DMS53 treated with DMSO at 0.1 percent for 48 hours (cell line): ENCODE measurements at regions not wholly inside any gene's neighbourhood (a gene's known extent, or its start where the extent isn't known, plus 50 kb on each side); places are given as distances from the start of the nearest gene placed in this dataset.
"Not testable (repeated sequence)": the region's sequence is repeated elsewhere in the genome, so short reads cannot be mapped to it uniquely, and the experiment has no call there.

Source experiments
- DNase-seq: peaks from one replicate; lab custom pipeline; 2025; ENCODE audit not compliant: unreplicated experiment; lab: John Stamatoyannopoulos, UW

DNA sequence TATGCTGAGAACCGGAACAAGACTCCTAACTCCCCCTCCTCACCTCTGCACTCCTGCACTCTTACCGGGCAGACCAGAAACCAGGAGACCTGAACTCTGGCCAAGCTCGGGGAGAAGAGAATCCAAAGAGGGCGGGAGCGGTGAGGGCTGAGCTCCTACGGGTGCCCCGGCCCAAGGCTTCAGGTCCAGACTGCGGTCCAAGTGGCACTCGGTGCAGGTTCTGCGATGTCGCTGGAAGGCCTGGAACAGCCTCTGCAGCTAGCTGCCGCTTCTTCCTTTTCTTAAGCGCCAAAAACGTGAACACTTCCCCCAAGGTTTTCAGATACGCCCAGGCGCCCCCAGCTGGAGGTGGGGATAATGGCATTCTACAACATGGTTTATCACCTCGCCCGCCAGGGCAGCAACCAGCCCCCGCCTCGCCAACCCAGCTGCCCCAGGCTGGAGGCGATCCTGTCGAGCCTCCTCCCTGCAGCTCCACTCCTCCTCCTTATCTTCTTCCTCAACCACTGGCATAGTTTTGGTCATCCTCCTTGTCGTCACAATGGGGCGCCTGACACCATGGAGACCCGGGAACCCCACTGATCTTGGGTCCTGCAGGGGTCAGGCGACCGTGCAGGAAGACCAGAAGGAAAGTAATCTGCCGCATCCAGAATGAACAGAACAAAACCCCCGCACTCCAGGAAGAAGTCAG, 1735.9 kb downstream of the TP53TG3F start:
- no peak for DNase-seq

DNA sequence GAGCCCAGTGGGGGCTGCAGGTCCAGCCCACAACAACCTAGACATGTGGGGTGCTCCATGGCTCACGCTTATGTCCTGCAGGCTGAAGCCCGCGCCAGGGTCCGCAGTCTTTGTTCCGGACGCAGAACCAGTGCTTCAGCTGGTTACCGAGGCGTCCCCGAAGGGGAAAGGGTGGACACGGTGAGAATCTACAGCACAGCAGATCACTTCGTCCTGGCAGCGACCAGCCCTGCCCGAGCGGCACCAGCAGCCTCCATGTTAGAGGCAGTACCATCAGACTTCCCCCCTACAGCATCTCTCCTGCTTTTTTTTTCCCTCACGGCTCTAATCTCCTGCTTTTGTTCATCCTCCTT, 1736.4 kb downstream of the TP53TG3F start:
- no peak for DNase-seq

DNA sequence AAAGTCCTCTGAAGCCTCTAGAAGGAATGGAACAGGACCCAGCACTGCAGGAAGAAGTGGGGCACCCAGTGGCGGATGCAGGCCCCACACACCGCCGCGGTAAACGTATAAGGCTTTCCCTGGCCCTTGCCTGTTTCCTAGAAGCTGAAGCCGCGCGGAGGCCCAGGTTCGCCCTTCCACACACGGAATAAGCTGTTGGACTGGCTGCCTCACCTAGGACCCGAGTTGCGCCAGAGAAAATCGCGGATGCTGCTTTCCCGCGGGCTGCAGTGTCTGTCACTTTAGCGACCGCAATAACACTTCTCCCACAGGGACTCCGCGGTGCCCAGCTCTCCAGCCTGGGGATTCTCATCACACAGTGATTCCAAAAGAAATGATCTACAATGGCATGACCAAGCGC, 1736.9 kb downstream of the TP53TG3F start:
- DNase-seq = no peak

DNA sequence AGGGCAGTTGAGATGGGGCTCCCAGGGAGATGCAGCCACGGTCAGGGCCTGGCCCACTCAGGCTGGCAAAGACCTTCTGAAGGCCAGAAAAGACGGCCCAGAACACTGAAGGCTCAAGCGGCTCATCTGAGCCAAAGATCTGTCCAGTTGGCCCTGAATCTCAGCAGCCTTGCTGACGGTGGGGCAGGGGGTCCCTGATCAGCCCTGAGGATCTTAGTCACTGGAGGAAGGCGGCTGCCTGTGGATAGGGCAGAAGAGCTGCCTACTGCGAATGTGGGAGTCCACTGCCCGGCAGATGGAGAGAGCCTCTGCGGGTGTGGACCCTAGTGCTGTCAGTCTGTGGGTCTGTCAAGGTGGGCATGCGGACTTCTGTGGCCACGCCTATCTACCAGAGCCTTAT, 1738.2 kb downstream of the TP53TG3F start:
- DNase-seq = no peak

- DNase-seq = no peak
These were observed 1739.1 kb downstream of the TP53TG3F start for GRCh38 chr16:35198223-35199199.

DNA sequence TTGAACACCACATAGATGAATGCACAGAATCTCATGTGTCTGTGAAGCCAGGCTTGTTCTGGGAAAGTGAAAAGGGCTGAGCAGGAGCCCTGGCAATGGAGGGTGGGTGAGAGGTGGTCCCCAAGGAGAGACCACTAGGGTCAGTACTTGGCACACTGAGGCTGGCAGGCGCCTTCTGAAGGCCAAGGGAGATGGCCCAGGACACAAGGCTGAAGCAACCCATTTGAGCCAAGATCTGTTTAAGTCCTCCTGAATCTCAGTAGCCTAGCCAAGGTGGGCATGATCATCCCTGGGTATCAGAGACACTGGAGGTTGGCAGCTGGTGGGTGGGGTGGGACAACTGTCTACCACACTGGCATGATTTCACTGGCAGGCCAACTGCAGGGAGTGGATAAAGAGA, 1741.2 kb downstream of the TP53TG3F start:
- no peak for DNase-seq

DNA sequence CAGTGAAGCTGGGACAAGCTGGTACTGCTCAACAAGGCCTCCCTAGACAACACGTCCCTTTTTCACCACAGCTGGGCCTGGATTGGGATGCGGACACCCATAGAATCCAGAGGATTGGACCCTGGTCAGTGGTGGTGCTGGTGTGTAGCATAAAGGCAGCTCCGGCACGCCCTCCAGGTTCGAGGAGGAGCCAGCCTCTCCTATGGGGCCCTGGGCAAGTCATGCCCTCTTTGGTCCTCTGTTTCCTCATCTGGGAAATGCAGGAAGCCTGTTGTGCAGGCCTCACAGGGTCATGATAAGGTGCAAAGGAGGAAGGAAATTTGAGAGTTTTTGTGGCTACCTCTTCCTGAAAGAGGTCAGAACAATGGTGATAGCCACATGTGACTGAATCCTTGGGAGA, 1741.7 kb downstream of the TP53TG3F start:
- no peak for DNase-seq

- no peak for DNase-seq
These were observed 1744.2 kb downstream of the TP53TG3F start for GRCh38 chr16:35203636-35204035.

GRCh38 chr16:35207059-35207999, 1747.9 kb downstream of the TP53TG3F start:
- no peak for DNase-seq

DNA sequence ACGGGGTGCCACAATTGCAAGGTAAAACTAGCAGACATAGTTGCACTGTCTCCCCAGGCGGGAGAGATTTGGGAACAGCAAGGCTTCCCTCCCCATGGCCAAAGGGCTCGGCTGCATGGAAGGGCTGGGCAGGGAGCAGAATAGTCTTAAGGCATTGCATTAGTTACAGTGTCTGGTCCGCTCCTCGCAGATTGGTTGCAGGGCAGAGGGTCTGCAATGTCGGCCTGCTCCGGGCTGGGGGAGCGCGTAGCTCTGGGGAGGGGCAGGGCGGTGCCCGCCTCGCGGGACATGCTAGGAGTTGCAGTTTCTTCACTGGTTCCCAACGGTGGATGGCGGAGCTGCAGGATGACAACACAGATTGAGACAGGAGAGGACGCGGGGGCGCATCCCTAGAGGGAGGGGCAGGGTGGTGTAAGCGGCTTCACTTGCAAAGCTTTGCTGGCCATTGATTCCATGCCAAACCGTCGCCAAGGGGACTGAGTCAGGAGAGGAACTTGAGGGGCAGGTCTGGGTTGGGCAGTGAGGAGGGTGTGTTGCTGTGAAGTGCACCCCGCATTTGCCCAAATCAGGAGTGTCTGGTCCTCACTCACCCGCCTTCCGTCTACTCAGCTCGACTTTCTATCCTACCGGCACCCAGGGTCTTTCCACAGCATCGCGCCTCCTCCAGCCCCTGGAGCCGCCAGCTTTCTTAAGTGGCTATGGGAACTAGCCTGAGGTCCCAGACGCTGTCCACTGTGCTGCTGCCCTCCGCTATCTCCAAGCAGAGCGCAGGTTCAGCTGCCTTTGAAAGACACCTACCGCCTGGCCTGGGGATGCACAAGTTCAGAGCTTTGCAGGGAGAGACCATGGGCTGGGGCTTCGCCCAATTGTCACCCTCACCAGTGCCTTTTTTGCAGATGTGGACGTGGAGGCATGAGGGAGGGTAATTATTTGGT, 1748.9 kb downstream of the TP53TG3F start:
- no peak for DNase-seq

DNA sequence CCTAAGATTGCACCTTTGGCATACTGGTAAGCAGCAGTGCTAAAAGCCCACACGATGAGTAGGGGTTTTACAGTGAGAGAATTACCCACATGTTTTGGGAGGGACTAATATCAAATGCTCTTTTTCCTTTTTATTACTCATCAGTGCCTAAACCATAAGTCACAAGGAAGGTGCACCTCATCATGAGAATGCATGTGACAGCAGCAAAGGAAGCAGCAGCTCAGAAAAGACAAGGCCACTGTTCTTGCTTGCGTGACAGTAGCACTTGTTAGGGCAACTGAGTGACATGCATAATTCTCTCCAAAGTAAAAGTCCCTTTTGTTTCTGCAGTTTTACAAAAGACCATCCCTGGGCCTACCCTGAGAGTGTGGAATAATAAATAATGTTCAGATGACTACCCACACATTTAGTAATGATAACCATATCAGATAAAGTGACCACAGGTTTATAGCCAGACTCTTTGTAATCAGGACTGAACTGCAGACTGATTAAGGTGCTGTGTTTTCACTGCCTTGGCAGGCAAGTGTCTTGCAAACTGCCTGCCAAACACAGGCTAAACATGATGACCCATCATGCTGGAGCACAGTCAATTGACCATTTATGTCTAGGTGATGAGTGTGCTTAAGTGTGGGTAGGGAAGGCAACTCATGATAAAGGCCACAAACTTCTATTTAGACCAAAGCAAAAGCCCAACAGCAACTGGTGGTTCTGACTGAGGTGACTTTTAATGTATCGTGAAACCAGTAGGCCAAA, 1751.4 kb downstream of the TP53TG3F start:
- no peak for DNase-seq

GRCh38 chr16:35214840-35215239, 1755.4 kb downstream of the TP53TG3F start:
- DNase-seq = no peak

DNA sequence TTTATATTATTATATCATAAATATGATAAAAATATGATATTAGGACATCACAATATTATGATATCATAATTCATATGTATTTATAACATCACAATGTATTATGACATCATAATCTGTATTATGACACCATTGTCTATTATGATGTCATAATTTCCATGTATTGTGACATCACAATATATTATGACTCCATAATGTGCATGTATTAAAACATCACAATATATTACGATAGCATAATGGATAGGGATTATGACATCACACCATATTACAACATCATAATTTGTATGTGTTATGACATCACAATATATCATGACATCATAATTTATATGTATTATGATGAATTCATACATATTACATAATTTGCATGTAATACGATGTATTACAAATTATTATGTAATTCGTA, 1755.9 kb downstream of the TP53TG3F start:
- no peak for DNase-seq

- not testable (repeated sequence) for DNase-seq
These were observed 1756.8 kb downstream of the TP53TG3F start for GRCh38 chr16:35216261-35216660.

GRCh38 chr16:35221482-35222185, 1762.2 kb downstream of the TP53TG3F start:
- no peak for DNase-seq

DNA sequence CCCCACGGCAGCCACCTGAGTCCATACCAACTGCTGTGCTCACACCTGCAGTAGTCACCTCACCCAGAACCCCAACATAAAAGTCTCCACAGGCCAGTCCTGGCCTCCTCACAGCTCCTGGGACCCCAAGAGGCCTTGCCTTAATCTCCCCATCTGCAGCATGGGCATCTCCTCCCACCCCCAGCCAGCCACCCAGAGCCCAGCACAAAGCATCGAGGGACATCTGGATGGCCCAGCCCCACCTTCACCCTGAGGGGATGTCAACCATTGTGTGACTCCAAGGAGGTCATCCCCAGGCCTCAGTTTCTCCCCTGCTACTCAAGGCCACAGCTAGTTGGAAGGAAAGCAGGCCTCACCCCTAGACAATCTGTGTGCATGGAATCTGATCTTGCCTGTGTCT, 1775.3 kb downstream of the TP53TG3F start:
- DNase-seq = no peak

- DNase-seq = no peak
These were observed 1780.1 kb downstream of the TP53TG3F start for GRCh38 chr16:35239561-35239960.

GRCh38 chr16:35249051-35249450, 1789.6 kb downstream of the TP53TG3F start:
- no peak for DNase-seq
